CD4-positive, alpha-beta T cell (primary cell): ENCODE measurements at regions not wholly inside any gene's neighbourhood (a gene's known extent, or its start where the extent isn't known, plus 50 kb on each side); places are given as distances from the start of the nearest gene placed in this dataset.

Experiments used
- ATAC-seq: fragments of 200-7000 bp; cut with Tn5 transposase; one replicate; pipeline ENCODE4 v1.10.0; 2022; ENCODE audit warnings: mild to moderate bottlenecking; ENCODE audit not compliant: poor library complexity
- CTCF ChIA-PET: fragments of 350-600 bp; sonication (Branson Sonifier 250); formaldehyde crosslinking; loops from one replicate; lab custom pipeline; 2021; ENCODE audit warnings: antibody characterized with exemption, inconsistent platforms; lab: Charles Lee
- POLR2A ChIA-PET: fragments of 350-600 bp; sonication (Branson Sonifier 250); formaldehyde crosslinking; loops from one replicate; lab custom pipeline; 2021; ENCODE audit warnings: antibody characterized with exemption, inconsistent platforms; lab: Charles Lee
- DNase-seq, 14 experiments: peaks; one replicate each; pipeline ENCODE4 v3.0.0-alpha.2; 2013 to 2020; ENCODE audit warnings: mixed read lengths in 2 of 14
- H3K27ac ChIP-seq, 2 donors: one replicate each; pipeline versions ENCODE4 v1.5.1 to v1.7.0; 2013; ENCODE audit warnings: low read length in 2 of 2, low read depth in 1 of 2, mild to moderate bottlenecking in 1 of 2
- H3K27me3 ChIP-seq, 2 experiments: 1 replicate in 1 of 2; 2 replicates in 1 of 2; pipeline versions ENCODE4 v1.6.1 to v1.7.0; 2013; ENCODE audit warnings: low read length in 2 of 2, control low read depth in 1 of 2, mild to moderate bottlenecking in 1 of 2, moderate library complexity in 1 of 2; ENCODE audit not compliant: insufficient read depth in 2 of 2, control insufficient read depth in 1 of 2
- H3K36me3 ChIP-seq: one replicate; pipeline ENCODE4 v1.6.1; 2013; ENCODE audit warnings: low read length, control low read depth; ENCODE audit not compliant: insufficient read depth
- H3K4me1 ChIP-seq: one replicate; pipeline ENCODE4 v1.6.1; 2013; ENCODE audit warnings: low read length, control low read depth; ENCODE audit not compliant: insufficient read depth
- H3K4me3 ChIP-seq: one replicate; pipeline ENCODE4 v1.5.1; 2013; ENCODE audit warnings: mild to moderate bottlenecking, low read length, moderate library complexity
- H3K9me3 ChIP-seq, 2 experiments: 1 replicate in 1 of 2; 2 replicates in 1 of 2; pipeline versions ENCODE4 v1.6.1 to v1.7.0; 2013; ENCODE audit warnings: low read length in 2 of 2, mild to moderate bottlenecking in 2 of 2, control low read depth in 1 of 2, moderate library complexity in 1 of 2; ENCODE audit not compliant: control insufficient read depth in 1 of 2, insufficient read depth in 1 of 2
- H3K27ac Mint-ChIP-seq: one replicate; pipeline ENCODE4 v1.8.0; 2020; ENCODE audit warnings: mixed read lengths
- H3K27me3 Mint-ChIP-seq: one replicate; pipeline ENCODE4 v1.8.0; 2021; ENCODE audit warnings: mixed read lengths
- H3K36me3 Mint-ChIP-seq: one replicate; pipeline ENCODE4 v1.8.0; 2021; ENCODE audit warnings: low read depth, mixed read lengths
- H3K4me1 Mint-ChIP-seq: one replicate; pipeline ENCODE4 v1.8.0; 2021; ENCODE audit warnings: low read depth, mixed read lengths
- H3K4me3 Mint-ChIP-seq: one replicate; pipeline ENCODE4 v1.8.0; 2020; ENCODE audit warnings: mild to moderate bottlenecking, mixed read lengths
- H3K9me3 Mint-ChIP-seq: one replicate; pipeline ENCODE4 v1.8.0; 2020; ENCODE audit warnings: mixed read lengths
- intact Hi-C, 2 experiments: fragments of 100-400 bp; cut with DNase I in 1 of 2; cut with micrococcal nuclease in 1 of 2; formaldehyde crosslinking; loops; one replicate each; pipeline versions ENCODE4 v1.15.1 to v1.9.0; 2023 to 2025; cut with DNase I, micrococcal nuclease
- TF ChIP-seq, protein P1 (sequence below): fragments of 200-600 bp; IDR thresholded peaks from one replicate; pipeline ENCODE4 v1.8.0; 2022; ENCODE audit warnings: antibody characterized with exemption, mild to moderate bottlenecking

DNA sequence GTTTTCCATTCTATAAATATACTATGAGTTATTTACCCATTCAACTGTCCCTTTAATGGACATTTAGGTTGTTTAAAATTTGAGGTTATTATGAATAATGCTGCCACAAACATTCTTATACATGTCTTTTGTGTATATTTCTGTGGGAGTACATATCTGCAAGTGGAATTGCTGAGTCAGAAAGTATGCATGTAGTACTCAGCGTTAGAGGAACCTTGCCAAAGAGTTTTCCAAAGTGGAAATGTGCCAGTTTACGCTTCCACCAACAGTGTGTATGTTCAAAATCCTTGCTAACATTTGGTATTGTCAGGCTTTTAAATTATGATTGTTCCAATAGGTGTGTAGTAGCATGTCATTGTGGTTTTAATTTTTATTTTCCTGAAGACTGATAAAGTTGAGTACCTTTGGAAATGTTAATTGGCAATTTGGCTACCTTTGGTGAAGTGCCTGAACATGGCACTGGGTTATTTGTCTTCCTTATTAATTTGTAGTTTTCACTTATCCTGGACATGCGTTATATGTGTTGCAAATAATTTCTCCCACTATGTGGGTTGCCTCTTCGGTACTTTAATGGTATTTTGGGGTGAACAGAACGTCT is 341.2 kb downstream of the CD83 start:
- peaks cover 3% of the 10 kb centered on the region for H3K9me3 Mint-ChIP-seq
- Histone ChIP-seq H3K27ac (no peak overlapping the region), H3K27me3 (no peaks in the 10 kb centered on the region), H3K36me3 (no peaks in the 10 kb centered on the region), H3K4me3 (no peak overlapping the region), H3K4me1 (peaks cover 15% of the 10 kb centered on the region), H3K9me3 (no peaks in the 10 kb centered on the region)
- intact Hi-C loops, result no loop called here
- peaks cover 21% of the 10 kb centered on the region for H3K4me1 Mint-ChIP-seq
- ATAC-seq (no peak), DNase-seq (no peak)
- CTCF ChIA-PET, result no interaction called here
- H3K27me3 Mint-ChIP-seq, result no peaks in the 10 kb centered on the region
- H3K36me3 Mint-ChIP-seq, result no peaks in the 10 kb centered on the region
- H3K4me3 Mint-ChIP-seq, result no peak overlapping the region
- POLR2A ChIA-PET, result no interaction called here
- TF ChIP-seq, protein P1, sequence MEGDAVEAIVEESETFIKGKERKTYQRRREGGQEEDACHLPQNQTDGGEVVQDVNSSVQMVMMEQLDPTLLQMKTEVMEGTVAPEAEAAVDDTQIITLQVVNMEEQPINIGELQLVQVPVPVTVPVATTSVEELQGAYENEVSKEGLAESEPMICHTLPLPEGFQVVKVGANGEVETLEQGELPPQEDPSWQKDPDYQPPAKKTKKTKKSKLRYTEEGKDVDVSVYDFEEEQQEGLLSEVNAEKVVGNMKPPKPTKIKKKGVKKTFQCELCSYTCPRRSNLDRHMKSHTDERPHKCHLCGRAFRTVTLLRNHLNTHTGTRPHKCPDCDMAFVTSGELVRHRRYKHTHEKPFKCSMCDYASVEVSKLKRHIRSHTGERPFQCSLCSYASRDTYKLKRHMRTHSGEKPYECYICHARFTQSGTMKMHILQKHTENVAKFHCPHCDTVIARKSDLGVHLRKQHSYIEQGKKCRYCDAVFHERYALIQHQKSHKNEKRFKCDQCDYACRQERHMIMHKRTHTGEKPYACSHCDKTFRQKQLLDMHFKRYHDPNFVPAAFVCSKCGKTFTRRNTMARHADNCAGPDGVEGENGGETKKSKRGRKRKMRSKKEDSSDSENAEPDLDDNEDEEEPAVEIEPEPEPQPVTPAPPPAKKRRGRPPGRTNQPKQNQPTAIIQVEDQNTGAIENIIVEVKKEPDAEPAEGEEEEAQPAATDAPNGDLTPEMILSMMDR, result no peak
- no peak overlapping the region for H3K27ac Mint-ChIP-seq

DNA sequence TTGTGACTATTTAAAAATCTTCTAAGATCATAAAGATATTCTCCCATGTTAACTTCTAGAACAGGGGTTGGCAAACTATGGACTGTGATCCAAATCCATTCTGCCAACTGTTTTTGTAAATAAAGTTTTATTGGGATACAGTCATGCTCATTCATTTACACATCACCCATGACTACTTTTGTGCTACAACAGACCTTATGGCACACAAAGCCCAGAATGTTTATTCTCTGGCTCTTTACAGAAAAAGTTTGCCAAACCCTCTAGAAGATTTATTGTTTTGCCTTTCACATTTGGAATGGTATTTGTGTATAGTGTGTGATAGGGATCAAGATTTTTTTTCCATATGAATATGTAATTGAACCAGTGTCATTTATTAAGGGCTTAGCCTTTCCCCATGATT is 341.7 kb downstream of the CD83 start:
- no peaks in the 10 kb centered on the region for H3K36me3 ChIP-seq
- TF ChIP-seq, protein P1, result no peak
- peaks cover 3% of the 10 kb centered on the region for H3K9me3 Mint-ChIP-seq
- H3K9me3 ChIP-seq, result no peaks in the 10 kb centered on the region
- H3K27ac ChIP-seq, result no peak overlapping the region
- H3K4me3 ChIP-seq, result no peak overlapping the region
- ChIA-PET POLR2A (no interaction called here), CTCF (no interaction called here)
- peaks cover 10% of the 10 kb centered on the region for H3K4me1 ChIP-seq
- ATAC-seq, result no peak
- intact Hi-C loops, result no loop called here
- H3K27ac Mint-ChIP-seq, result no peak overlapping the region
- DNase-seq, result no peak
- H3K27me3 Mint-ChIP-seq, result no peaks in the 10 kb centered on the region
- H3K4me1 Mint-ChIP-seq, result peaks cover 16% of the 10 kb centered on the region
- H3K27me3 ChIP-seq, result no peaks in the 10 kb centered on the region
- no peaks in the 10 kb centered on the region for H3K36me3 Mint-ChIP-seq
- H3K4me3 Mint-ChIP-seq, result no peak overlapping the region

DNA sequence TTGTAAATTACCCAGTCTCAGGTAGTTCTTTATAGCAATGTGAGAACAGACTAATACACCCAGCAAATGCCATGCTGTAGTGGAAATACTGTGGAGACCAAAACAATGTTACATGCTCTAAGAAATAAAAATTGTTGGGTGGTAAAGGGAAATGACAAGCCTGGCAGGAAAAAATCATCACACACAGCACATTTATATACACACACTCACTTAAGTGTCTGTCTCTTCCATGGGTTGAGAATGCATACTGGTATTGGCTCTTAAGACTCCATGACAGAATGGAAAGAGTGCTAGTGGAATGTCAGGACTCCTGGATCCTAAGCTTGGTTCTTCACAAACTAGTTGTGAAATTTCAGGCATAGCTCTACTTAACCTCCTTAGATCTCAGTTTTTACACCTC is 343.0 kb downstream of the CD83 start:
- Mint-ChIP-seq H3K4me1 (peaks cover 4% of the 10 kb centered on the region), H3K27me3 (no peaks in the 10 kb centered on the region), H3K27ac (no peak overlapping the region), H3K9me3 (peaks cover 8% of the 10 kb centered on the region), H3K4me3 (no peak overlapping the region), H3K36me3 (no peaks in the 10 kb centered on the region)
- Histone ChIP-seq H3K36me3 (no peaks in the 10 kb centered on the region), H3K27me3 (no peaks in the 10 kb centered on the region), H3K4me1 (no peaks in the 10 kb centered on the region), H3K9me3 (no peaks in the 10 kb centered on the region), H3K27ac (no peak overlapping the region), H3K4me3 (no peak overlapping the region)
- ChIA-PET CTCF (no interaction called here), POLR2A (no interaction called here)
- ATAC-seq (no peak), DNase-seq (no peak)
- TF ChIP-seq, protein P1, result no peak
- intact Hi-C loops, result no loop called here
